PC-9 (cell line): ENCODE measurements at regions not wholly inside any gene's neighbourhood (a gene's known extent, or its start where the extent isn't known, plus 50 kb on each side); places are given as distances from the start of the nearest gene placed in this dataset.
"Not testable (repeated sequence)": the region's sequence is repeated elsewhere in the genome, so short reads cannot be mapped to it uniquely, and the experiment has no call there.

ENCODE experiments used
- EZH2 ChIP-seq: fragments of 200-600 bp; sonication (generic); IDR thresholded peaks from 2 replicates; pipeline ENCODE4 v1.8.0; 2017; ENCODE audit warnings: antibody characterized with exemption, low read depth
- TF ChIP-seq, protein P1 (sequence below): fragments of 200-600 bp; sonication (generic); conservative IDR thresholded peaks from 2 replicates; pipeline ENCODE4 v1.6.1; 2017; ENCODE audit warnings: mixed run types, antibody characterized with exemption, mild to moderate bottlenecking, moderate library complexity

DNA sequence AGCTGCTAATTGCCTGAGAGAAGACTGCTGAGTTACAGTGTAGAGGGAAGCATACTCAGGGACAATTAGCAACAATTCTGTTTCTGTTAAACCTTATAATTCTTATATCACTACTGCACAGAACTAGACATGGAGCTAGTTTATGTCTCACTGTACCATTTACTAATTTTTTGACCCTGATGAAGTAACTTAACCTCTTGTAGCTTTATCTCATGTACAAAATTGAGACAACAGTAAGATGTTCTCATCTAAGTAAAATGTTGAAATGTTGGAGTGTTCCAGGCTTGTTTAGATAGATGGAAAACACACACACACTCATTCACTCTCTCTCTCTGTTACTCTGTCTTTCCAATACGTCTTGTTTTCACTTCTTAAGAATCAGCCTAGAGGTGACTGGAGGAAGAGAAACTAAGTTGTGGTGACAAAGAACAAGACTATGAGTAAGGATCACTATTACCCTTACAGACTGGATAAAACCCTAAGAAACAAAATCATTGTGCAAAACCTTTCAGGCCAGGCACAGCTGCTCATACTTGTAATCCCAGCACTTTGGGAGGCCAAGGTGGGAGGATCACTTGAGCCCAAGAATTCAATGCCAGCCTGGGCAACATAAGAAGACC, 107.8 kb downstream of the FAM72C start:
- TF ChIP-seq, protein P1, sequence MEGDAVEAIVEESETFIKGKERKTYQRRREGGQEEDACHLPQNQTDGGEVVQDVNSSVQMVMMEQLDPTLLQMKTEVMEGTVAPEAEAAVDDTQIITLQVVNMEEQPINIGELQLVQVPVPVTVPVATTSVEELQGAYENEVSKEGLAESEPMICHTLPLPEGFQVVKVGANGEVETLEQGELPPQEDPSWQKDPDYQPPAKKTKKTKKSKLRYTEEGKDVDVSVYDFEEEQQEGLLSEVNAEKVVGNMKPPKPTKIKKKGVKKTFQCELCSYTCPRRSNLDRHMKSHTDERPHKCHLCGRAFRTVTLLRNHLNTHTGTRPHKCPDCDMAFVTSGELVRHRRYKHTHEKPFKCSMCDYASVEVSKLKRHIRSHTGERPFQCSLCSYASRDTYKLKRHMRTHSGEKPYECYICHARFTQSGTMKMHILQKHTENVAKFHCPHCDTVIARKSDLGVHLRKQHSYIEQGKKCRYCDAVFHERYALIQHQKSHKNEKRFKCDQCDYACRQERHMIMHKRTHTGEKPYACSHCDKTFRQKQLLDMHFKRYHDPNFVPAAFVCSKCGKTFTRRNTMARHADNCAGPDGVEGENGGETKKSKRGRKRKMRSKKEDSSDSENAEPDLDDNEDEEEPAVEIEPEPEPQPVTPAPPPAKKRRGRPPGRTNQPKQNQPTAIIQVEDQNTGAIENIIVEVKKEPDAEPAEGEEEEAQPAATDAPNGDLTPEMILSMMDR: not testable (repeated sequence)
- TF ChIP-seq EZH2: not testable (repeated sequence)
